GM18505 (cell line): ENCODE measurements at regions not wholly inside any gene's neighbourhood (a gene's known extent, or its start where the extent isn't known, plus 50 kb on each side); places are given as distances from the start of the nearest gene placed in this dataset.
"Not testable (repeated sequence)": the region's sequence is repeated elsewhere in the genome, so short reads cannot be mapped to it uniquely, and the experiment has no call there.

Experiments
- ATAC-seq: cut with Tn5 transposase; IDR thresholded peaks from one replicate; pipeline ENCODE4 v1.9.1; 2021; ENCODE audit not compliant: unreplicated experiment
- POLR2A ChIP-seq: IDR thresholded peaks from 4 replicates; pipeline ENCODE4 v1.6.1; 2011; ENCODE audit warnings: borderline replicate concordance; ENCODE audit not compliant: insufficient read depth, insufficient read length; ENCODE audit errors: extremely low read depth

- ATAC-seq = no peak
- no peak for TF ChIP-seq POLR2A
Measured at GRCh38 chr4:103982454-103982853, 262.7 kb upstream of the TACR3 start.

GRCh38 chr4:103948244-103949018 is 228.6 kb upstream of the TACR3 start:
- ATAC-seq = no peak
- no peak for TF ChIP-seq POLR2A

GRCh38 chr4:103947617-103948016 is 227.8 kb upstream of the TACR3 start:
- ATAC-seq = no peak
- no peak for TF ChIP-seq POLR2A

- not testable (repeated sequence) for ATAC-seq
Measured at GRCh38 chr4:103946621-103947268, 227.0 kb upstream of the TACR3 start.

GRCh38 chr4:103938488-103938887 is 218.7 kb upstream of the TACR3 start:
- TF ChIP-seq POLR2A = no peak
- no peak for ATAC-seq

GRCh38 chr4:103936653-103937145 is 216.9 kb upstream of the TACR3 start:
- ATAC-seq = no peak
- no peak for TF ChIP-seq POLR2A

GRCh38 chr4:103934178-103934789 is 214.5 kb upstream of the TACR3 start:
- ATAC-seq = peak; percentile 80
- no peak for TF ChIP-seq POLR2A

GRCh38 chr4:103928370-103928769 is 208.6 kb upstream of the TACR3 start:
- no peak for TF ChIP-seq POLR2A

GRCh38 chr4:103923551-103923950 is 203.8 kb upstream of the TACR3 start:
- no peak for TF ChIP-seq POLR2A
- no peak for ATAC-seq

More at GRCh38 chr4:103928370-103928769, 208.6 kb upstream of the TACR3 start:
- ATAC-seq = no peak

GRCh38 chr4:103918214-103918613 is 198.4 kb upstream of the TACR3 start:
- ATAC-seq = no peak

GRCh38 chr4:103915224-103915869 is 195.6 kb upstream of the TACR3 start:
- TF ChIP-seq POLR2A = no peak
- peak; percentile 89 for ATAC-seq

More at GRCh38 chr4:103918214-103918613, 198.4 kb upstream of the TACR3 start:
- no peak for TF ChIP-seq POLR2A

GRCh38 chr4:103907414-103907813 is 187.6 kb upstream of the TACR3 start:
- no peak for TF ChIP-seq POLR2A
- no peak for ATAC-seq

GRCh38 chr4:103904123-103904522 is 184.3 kb upstream of the TACR3 start:
- no peak for ATAC-seq
- no peak for TF ChIP-seq POLR2A
